ENCODE measurements at regions not wholly inside any gene's neighbourhood (a gene's known extent, or its start where the extent isn't known, plus 50 kb on each side); places are given as distances from the start of the nearest gene placed in this dataset.

DNA sequence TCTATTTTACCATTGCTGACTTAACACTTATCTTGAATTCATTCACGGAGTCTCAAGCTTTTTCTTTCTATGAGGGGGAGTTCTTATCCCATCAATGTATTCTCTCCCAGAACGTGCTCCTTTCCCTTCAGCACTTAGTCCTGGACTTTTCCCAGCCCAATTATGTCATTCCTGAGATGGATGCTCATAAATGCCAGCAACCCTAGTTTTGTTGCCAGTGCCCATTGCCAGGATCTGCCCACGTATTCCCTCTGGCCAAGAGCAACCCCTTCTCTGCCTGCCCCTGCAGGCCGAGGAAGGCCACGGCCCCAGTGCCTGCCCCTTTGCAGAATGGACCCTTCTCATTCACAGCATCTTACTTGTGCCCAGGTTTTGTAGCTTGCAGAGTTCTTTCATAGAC lies 67.4 kb upstream of the PPP1R3C start:
- Histone ChIP-seq H3K4me3 (no peak overlapping the region), H3K4me1 (peaks cover 0 to 6% (median 0%) of the 10 kb centered on the region in 4 donors), H3K27me3 (no peaks in the 10 kb centered on the region), H3K27ac (no peak overlapping the region), H3K36me3 (no peaks in the 10 kb centered on the region), H3K9me3 (no peaks in the 10 kb centered on the region)
- DNase-seq (ENCODE audit: low spot score in 2 of 2): no peak
- 33 to 36% methylated on average over 5 of the region's 5 CpGs for WGBS, 2 donors
- TF ChIP-seq, protein P1, sequence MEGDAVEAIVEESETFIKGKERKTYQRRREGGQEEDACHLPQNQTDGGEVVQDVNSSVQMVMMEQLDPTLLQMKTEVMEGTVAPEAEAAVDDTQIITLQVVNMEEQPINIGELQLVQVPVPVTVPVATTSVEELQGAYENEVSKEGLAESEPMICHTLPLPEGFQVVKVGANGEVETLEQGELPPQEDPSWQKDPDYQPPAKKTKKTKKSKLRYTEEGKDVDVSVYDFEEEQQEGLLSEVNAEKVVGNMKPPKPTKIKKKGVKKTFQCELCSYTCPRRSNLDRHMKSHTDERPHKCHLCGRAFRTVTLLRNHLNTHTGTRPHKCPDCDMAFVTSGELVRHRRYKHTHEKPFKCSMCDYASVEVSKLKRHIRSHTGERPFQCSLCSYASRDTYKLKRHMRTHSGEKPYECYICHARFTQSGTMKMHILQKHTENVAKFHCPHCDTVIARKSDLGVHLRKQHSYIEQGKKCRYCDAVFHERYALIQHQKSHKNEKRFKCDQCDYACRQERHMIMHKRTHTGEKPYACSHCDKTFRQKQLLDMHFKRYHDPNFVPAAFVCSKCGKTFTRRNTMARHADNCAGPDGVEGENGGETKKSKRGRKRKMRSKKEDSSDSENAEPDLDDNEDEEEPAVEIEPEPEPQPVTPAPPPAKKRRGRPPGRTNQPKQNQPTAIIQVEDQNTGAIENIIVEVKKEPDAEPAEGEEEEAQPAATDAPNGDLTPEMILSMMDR (IDR thresholded peaks at IDR 0.05): no peak
- TF ChIP-seq EP300 (IDR thresholded peaks at IDR 0.05): no peak
- no peak for TF ChIP-seq POLR2A (IDR thresholded peaks at IDR 0.05)

DNA sequence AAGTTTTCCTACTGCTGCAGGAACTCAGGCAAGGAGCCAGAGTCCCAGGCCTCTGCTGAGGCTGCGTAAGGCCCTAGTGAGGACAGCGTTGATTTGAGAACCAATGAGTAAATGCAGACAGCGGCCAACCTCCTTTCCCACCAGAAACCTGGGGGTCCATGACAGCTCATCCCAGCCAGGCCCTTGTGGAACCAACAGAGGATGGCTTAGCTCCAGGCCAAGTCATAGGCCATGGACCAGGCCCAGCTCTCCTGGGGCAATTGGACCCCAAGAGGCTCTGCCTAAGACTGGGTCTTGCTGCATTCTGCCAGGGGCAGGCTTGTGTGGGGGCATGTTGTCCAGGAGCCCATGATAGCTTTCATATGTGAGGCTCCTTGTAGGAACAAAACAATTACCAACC lies 65.4 kb upstream of the PPP1R3C start:
- Histone ChIP-seq H3K36me3 (no peaks in the 10 kb centered on the region), H3K4me1 (peaks cover 0 to 6% (median 0%) of the 10 kb centered on the region in 4 donors), H3K4me3 (no peak overlapping the region), H3K9me3 (no peaks in the 10 kb centered on the region), H3K27me3 (no peaks in the 10 kb centered on the region), H3K27ac (no peak overlapping the region)
- 95 to 100% methylated on average over 2 to 3 of the region's 3 CpGs for WGBS, 2 donors
- DNase-seq (ENCODE audit: low spot score in 2 of 2): no peak
- no peak for TF ChIP-seq EP300 (IDR thresholded peaks at IDR 0.05)
- TF ChIP-seq POLR2A (IDR thresholded peaks at IDR 0.05): no peak
- TF ChIP-seq, protein P1 (IDR thresholded peaks at IDR 0.05): no peak

DNA sequence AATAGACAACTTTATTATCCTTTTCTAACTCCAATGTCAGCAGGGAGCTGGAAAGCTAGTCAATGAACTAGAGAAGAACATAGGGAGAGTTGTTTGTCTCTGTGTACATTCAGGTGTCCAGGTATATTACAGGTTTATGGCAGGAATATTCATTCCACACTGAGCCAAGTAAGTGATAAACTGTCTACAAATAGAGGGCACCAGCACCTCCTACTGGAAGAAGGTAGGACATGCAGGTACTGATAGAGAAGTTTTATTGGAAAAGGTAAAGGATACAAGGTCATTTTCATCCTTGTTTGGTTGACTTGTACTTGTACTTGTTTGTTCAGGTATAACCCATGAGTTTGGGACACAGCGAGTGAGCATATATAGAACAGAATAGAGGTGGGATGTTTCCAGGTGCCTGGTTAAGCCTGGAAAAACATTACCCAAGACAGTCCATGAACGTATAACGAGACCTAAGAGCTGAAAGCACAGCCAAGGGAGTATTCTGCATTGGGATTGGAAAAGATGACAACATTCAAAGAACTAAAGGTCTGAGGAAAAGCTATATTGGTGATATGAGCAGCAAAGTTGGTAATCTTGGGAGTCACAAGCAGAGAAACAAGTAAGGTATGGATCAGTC lies 61.4 kb upstream of the PPP1R3C start:
- Histone ChIP-seq H3K4me1 (peaks cover 0 to 7% (median 0%) of the 10 kb centered on the region in 4 donors), H3K4me3 (no peak overlapping the region), H3K36me3 (no peaks in the 10 kb centered on the region), H3K27me3 (no peaks in the 10 kb centered on the region), H3K27ac (no peak overlapping the region), H3K9me3 (no peaks in the 10 kb centered on the region)
- WGBS, 2 donors: 78 to 85% methylated on average over 3 of the region's 3 CpGs
- DNase-seq (ENCODE audit: low spot score in 2 of 2): no peak
- TF ChIP-seq EP300 (IDR thresholded peaks at IDR 0.05) (no peak), POLR2A (IDR thresholded peaks at IDR 0.05) (no peak)
- TF ChIP-seq, protein P1 (IDR thresholded peaks at IDR 0.05): peak in 2 of 5 experiments; percentile 14 to 27

DNA sequence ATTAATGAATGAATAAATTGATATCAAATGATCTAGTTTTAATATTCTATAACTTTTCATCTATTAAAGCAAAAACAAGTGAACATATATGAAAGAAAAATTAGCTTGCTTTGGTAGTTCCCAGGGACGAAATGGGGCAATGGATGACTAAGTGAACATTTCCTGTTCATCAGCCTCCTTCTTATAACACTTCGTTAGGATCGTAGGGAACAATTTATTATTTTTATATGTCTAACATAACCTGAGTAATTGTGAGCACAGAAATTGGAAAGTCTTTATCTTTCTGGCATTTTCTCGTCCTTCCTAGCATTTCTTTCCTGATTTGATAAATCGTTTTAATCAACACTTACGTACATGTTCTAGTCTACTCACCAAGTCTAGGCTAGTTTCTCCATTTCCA lies 59.1 kb upstream of the PPP1R3C start:
- H3K4me1 ChIP-seq: peaks cover 0 to 7% (median 0%) of the 10 kb centered on the region in 4 donors
- no peaks in the 10 kb centered on the region for H3K27me3 ChIP-seq
- no peaks in the 10 kb centered on the region for H3K9me3 ChIP-seq
- H3K27ac ChIP-seq: no peak overlapping the region
- H3K4me3 ChIP-seq: no peak overlapping the region
- TF ChIP-seq EP300 (IDR thresholded peaks at IDR 0.05) (no peak), POLR2A (IDR thresholded peaks at IDR 0.05) (no peak)
- TF ChIP-seq, protein P1 (IDR thresholded peaks at IDR 0.05): no peak
- no peak for DNase-seq (ENCODE audit: low spot score in 2 of 2)
- H3K36me3 ChIP-seq: no peaks in the 10 kb centered on the region
- 90 to 92% methylated on average over 6 of the region's 6 CpGs for WGBS, 2 donors

DNA sequence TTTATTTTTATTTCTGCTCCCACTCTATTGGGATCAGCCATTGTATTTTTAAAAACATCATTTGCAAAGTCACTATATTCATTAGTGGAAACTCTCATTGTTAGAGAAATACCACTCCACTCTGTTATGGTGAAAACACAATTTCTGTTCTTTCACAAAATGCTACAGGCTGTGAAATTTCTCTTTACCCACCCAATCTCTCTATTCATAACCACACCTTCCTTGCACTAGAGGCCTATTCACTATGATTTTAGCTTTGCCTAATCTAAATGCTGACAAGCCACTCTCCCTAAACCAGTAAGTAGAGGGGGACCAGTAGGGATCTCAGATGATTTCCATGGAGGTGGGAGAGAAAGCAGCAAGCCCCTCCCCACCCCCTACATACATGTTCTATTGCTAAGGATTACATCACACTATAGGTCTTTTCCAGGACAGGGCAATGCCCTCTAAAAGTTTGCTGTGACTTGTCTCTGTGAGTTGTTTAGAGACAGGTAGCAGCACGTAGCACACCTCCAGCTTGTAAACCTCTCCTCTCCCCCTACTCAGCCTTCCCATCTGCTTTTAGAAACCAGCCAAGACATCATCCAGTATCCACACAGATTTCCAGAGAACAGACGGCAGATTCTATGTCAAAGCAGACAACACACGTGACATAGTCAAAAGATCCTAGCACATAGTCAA lies 58.3 kb upstream of the PPP1R3C start:
- no peak for DNase-seq (ENCODE audit: low spot score in 2 of 2)
- TF ChIP-seq EP300 (IDR thresholded peaks at IDR 0.05) (no peak), POLR2A (IDR thresholded peaks at IDR 0.05) (no peak)
- TF ChIP-seq, protein P1 (IDR thresholded peaks at IDR 0.05): no peak
- no peaks in the 10 kb centered on the region for H3K9me3 ChIP-seq
- 83 to 91% methylated on average over 3 of the region's 3 CpGs for WGBS, 2 donors
- H3K27me3 ChIP-seq: no peaks in the 10 kb centered on the region
- H3K36me3 ChIP-seq: no peaks in the 10 kb centered on the region
- no peak overlapping the region for H3K27ac ChIP-seq
- peaks cover 0 to 7% (median 0%) of the 10 kb centered on the region in 4 donors for H3K4me1 ChIP-seq
- no peak overlapping the region for H3K4me3 ChIP-seq

Data from tibial nerve (tissue), 4 donors.